HCT116 (cell line): ENCODE measurements at regions not wholly inside any gene's neighbourhood (a gene's known extent, or its start where the extent isn't known, plus 50 kb on each side); places are given as distances from the start of the nearest gene placed in this dataset.
A peak's percentile ranks its signal among the peaks of the same experiment; 100 is the strongest.

ENCODE experiments used
- CTCF ChIP-seq, 3 experiments: fragments of 200-600 bp in 1 of 3; sonication (generic) in 1 of 3; IDR thresholded peaks in 2 of 3; conservative IDR thresholded peaks in 1 of 3; 2 replicates each; pipeline ENCODE4 v1.5.1; 2012 to 2017; ENCODE audit warnings: low read depth in 2 of 3, low read length in 2 of 3, antibody characterized with exemption in 1 of 3, borderline replicate concordance in 1 of 3, control low read depth in 1 of 3, mild to moderate bottlenecking in 1 of 3, mixed read lengths in 1 of 3, mixed run types in 1 of 3, moderate library complexity in 1 of 3; ENCODE audit not compliant: insufficient read depth in 1 of 3
- EZH2 ChIP-seq: fragments of 200-600 bp; sonication (generic); IDR thresholded peaks from 2 replicates; pipeline ENCODE4 v1.6.1; 2017; ENCODE audit warnings: antibody characterized with exemption, mixed run types
- EZH2phosphoT487 ChIP-seq: fragments of 200-600 bp; IDR thresholded peaks from 2 replicates; pipeline ENCODE4 v1.6.1; 2018; ENCODE audit warnings: antibody characterized with exemption, borderline replicate concordance
- JUND ChIP-seq: IDR thresholded peaks from 2 replicates; pipeline ENCODE4 v1.6.1; 2012
- POLR2A ChIP-seq: IDR thresholded peaks from 2 replicates; pipeline ENCODE4 v1.7.0; 2011; ENCODE audit warnings: borderline replicate concordance; ENCODE audit not compliant: insufficient read depth, insufficient read length; ENCODE audit errors: extremely low read depth

DNA sequence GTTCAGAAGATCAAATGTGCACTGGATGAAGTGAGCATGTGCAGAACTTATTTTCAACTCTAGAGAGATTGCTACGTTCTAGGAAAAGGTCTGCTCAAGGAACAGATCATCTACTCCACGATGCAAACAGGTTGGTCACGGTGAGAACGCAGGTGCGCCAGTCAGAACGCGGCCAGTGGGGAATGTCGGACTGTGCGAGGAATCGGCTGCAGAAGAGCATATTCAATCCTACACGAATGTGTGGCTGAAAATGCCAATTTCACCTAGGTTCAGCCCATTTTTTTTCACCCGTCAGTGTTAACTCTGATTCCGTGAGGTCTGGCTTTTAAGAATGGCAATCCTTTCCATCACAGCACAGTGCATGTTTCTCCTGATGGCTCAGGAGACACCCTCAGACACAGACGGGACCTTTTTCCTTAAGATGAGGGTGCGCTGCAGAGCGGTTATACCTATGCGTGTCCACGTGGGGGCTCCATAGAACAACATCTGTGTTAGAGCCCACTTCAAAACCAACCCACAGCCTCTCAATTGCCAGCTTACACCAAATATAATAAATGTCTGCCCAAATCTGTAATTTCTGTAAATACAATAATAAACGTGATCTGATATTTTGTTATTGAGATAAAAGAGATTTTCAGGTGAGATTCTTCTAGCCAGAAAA, 250.4 kb downstream of the FOXA2 start:
- TF ChIP-seq CTCF (IDR thresholded peaks at IDR 0.05 in 2 of 3, conservative IDR thresholded peaks at IDR 0.05 in 1 of 3; ENCODE audit: borderline replicate concordance in 1 of 3, insufficient read depth in 1 of 3, low read depth in 2 of 3, low read length in 2 of 3) (peak; percentile 57 to 80 (median 75); a peak in 5 of 6 replicates), JUND (no peak), EZH2phosphoT487 (no peak), POLR2A (no peak), EZH2 (no peak)
